ENCODE measurements at regions not wholly inside any gene's neighbourhood (a gene's known extent, or its start where the extent isn't known, plus 50 kb on each side); places are given as distances from the start of the nearest gene placed in this dataset.

- no peak for DNase-seq
- no peaks in the 10 kb centered on the region; the same call in 1 of the 2 replicates for H3K9me3 ChIP-seq
- H3K36me3 ChIP-seq, result no peaks in the 10 kb centered on the region
These were observed 557.3 kb upstream of the CITED2 start for GRCh38 chr6:139931747-139932146.

GRCh38 chr6:139927742-139928305, 553.4 kb upstream of the CITED2 start:
- DNase-seq, result no peak
- no peaks in the 10 kb centered on the region for H3K36me3 ChIP-seq
- no peaks in the 10 kb centered on the region for H3K27me3 ChIP-seq
- H3K9me3 ChIP-seq, result no peaks in the 10 kb centered on the region; the same call in 1 of the 2 replicates
- H3K4me3 ChIP-seq, result no peak overlapping the region

More at GRCh38 chr6:139931747-139932146, 557.3 kb upstream of the CITED2 start:
- no peaks in the 10 kb centered on the region for H3K27me3 ChIP-seq
- no peak overlapping the region for H3K4me3 ChIP-seq

- H3K36me3 ChIP-seq, result no peaks in the 10 kb centered on the region
- DNase-seq, result peak; percentile 39
- H3K27me3 ChIP-seq, result no peaks in the 10 kb centered on the region
- no peak overlapping the region for H3K4me3 ChIP-seq
- no peaks in the 10 kb centered on the region; the same call in 1 of the 2 replicates for H3K9me3 ChIP-seq
These were observed 552.8 kb upstream of the CITED2 start for GRCh38 chr6:139927236-139927635.

GRCh38 chr6:139926711-139927110, 552.3 kb upstream of the CITED2 start:
- no peaks in the 10 kb centered on the region for H3K36me3 ChIP-seq
- no peak for DNase-seq
- no peaks in the 10 kb centered on the region; the same call in 1 of the 2 replicates for H3K9me3 ChIP-seq
- no peaks in the 10 kb centered on the region for H3K27me3 ChIP-seq
- H3K4me3 ChIP-seq, result no peak overlapping the region

- H3K36me3 ChIP-seq, result no peaks in the 10 kb centered on the region
- H3K27me3 ChIP-seq, result no peaks in the 10 kb centered on the region
- no peak overlapping the region for H3K4me3 ChIP-seq
- DNase-seq, result no peak
- H3K9me3 ChIP-seq, result no peaks in the 10 kb centered on the region; the same call in 1 of the 2 replicates
These were observed 551.6 kb upstream of the CITED2 start for GRCh38 chr6:139925894-139926641.

GRCh38 chr6:139923964-139924475, 549.6 kb upstream of the CITED2 start:
- Histone ChIP-seq H3K9me3 (no peaks in the 10 kb centered on the region; the same call in 1 of the 2 replicates), H3K36me3 (no peaks in the 10 kb centered on the region)

GRCh38 chr6:139922236-139922635, 547.8 kb upstream of the CITED2 start:
- Histone ChIP-seq H3K9me3 (no peaks in the 10 kb centered on the region), H3K4me3 (no peak overlapping the region), H3K27me3 (no peaks in the 10 kb centered on the region), H3K36me3 (no peaks in the 10 kb centered on the region)
- no peak for DNase-seq

More at GRCh38 chr6:139923964-139924475, 549.6 kb upstream of the CITED2 start:
- Histone ChIP-seq H3K27me3 (no peaks in the 10 kb centered on the region), H3K4me3 (no peak overlapping the region)
- no peak for DNase-seq

GRCh38 chr6:139920776-139921100, 546.3 kb upstream of the CITED2 start:
- no peaks in the 10 kb centered on the region for H3K9me3 ChIP-seq
- no peaks in the 10 kb centered on the region for H3K27me3 ChIP-seq
- no peak for DNase-seq
- no peaks in the 10 kb centered on the region for H3K36me3 ChIP-seq
- H3K4me3 ChIP-seq, result no peak overlapping the region

GRCh38 chr6:139920027-139920775, 545.8 kb upstream of the CITED2 start:
- Histone ChIP-seq H3K27me3 (no peaks in the 10 kb centered on the region), H3K4me3 (no peak overlapping the region), H3K9me3 (no peaks in the 10 kb centered on the region), H3K36me3 (no peaks in the 10 kb centered on the region)
- DNase-seq, result no peak

GRCh38 chr6:139919107-139920026, 544.9 kb upstream of the CITED2 start:
- Histone ChIP-seq H3K27me3 (no peaks in the 10 kb centered on the region), H3K4me3 (no peak overlapping the region), H3K36me3 (no peaks in the 10 kb centered on the region), H3K9me3 (peaks cover 2% of the 10 kb centered on the region; the same call in 1 of the 2 replicates)
- no peak for DNase-seq

GRCh38 chr6:139917951-139918630, 543.6 kb upstream of the CITED2 start:
- no peaks in the 10 kb centered on the region for H3K36me3 ChIP-seq
- no peak overlapping the region for H3K4me3 ChIP-seq
- no peak for DNase-seq
- H3K9me3 ChIP-seq, result peaks cover 2% of the 10 kb centered on the region; the same call in 1 of the 2 replicates
- no peaks in the 10 kb centered on the region for H3K27me3 ChIP-seq

GRCh38 chr6:139914910-139915309, 540.5 kb upstream of the CITED2 start:
- no peaks in the 10 kb centered on the region for H3K36me3 ChIP-seq
- H3K9me3 ChIP-seq, result peaks cover 2% of the 10 kb centered on the region; the same call in 1 of the 2 replicates
- no peaks in the 10 kb centered on the region for H3K27me3 ChIP-seq
- no peak overlapping the region for H3K4me3 ChIP-seq
- DNase-seq, result no peak

GRCh38 chr6:139912735-139913400, 538.4 kb upstream of the CITED2 start:
- Histone ChIP-seq H3K27me3 (no peaks in the 10 kb centered on the region), H3K9me3 (peaks cover 2% of the 10 kb centered on the region; the same call in 1 of the 2 replicates), H3K36me3 (no peaks in the 10 kb centered on the region), H3K4me3 (no peak overlapping the region)
- no peak for DNase-seq

GRCh38 chr6:139909992-139910391, 535.5 kb upstream of the CITED2 start:
- Histone ChIP-seq H3K4me3 (no peak overlapping the region), H3K9me3 (peaks cover 2% of the 10 kb centered on the region; the same call in 1 of the 2 replicates), H3K27me3 (no peaks in the 10 kb centered on the region), H3K36me3 (no peaks in the 10 kb centered on the region)
- DNase-seq, result no peak

GRCh38 chr6:139905404-139906052, 531.1 kb upstream of the CITED2 start:
- no peaks in the 10 kb centered on the region for H3K9me3 ChIP-seq
- no peaks in the 10 kb centered on the region for H3K36me3 ChIP-seq
- no peak for DNase-seq
- H3K27me3 ChIP-seq, result no peaks in the 10 kb centered on the region
- H3K4me3 ChIP-seq, result no peak overlapping the region
